Neural progenitor cell (in vitro differentiated cells): ENCODE measurements at regions not wholly inside any gene's neighbourhood (a gene's known extent, or its start where the extent isn't known, plus 50 kb on each side); places are given as distances from the start of the nearest gene placed in this dataset.

Source experiments
- DNase-seq: peaks from one replicate; pipeline ENCODE4 v3.0.0-alpha.2; 2016; ENCODE audit warnings: low spot score
- H2AFZ ChIP-seq: fragments of 200-600 bp; sonication (generic); replicated peaks from 2 replicates; pipeline ENCODE4 v1.6.1; 2016; ENCODE audit warnings: antibody characterized with exemption
- H3F3A ChIP-seq: fragments of 200-600 bp; sonication (generic); 2 replicates; pipeline ENCODE4 v1.6.1; 2016; ENCODE audit warnings: antibody characterized with exemption, low read depth
- H3K27ac ChIP-seq: fragments of 200-600 bp; sonication (generic); 2 replicates; pipeline ENCODE4 v1.5.1; 2016; ENCODE audit warnings: mild to moderate bottlenecking
- H3K27me3 ChIP-seq: fragments of 200-600 bp; sonication (generic); 2 replicates; pipeline ENCODE4 v1.6.1; 2016; ENCODE audit warnings: mild to moderate bottlenecking, moderate library complexity
- H3K36me3 ChIP-seq: fragments of 200-600 bp; sonication (generic); 2 replicates; pipeline ENCODE4 v1.5.1; 2016
- H3K4me1 ChIP-seq: fragments of 200-600 bp; sonication (generic); 2 replicates; pipeline ENCODE4 v1.6.1; 2016; ENCODE audit warnings: mixed run types
- H3K4me2 ChIP-seq: fragments of 200-600 bp; sonication (generic); 2 replicates; pipeline ENCODE4 v1.6.1; 2016
- H3K4me3 ChIP-seq: fragments of 200-600 bp; sonication (generic); 2 replicates; pipeline ENCODE4 v1.5.1; 2016
- H3K79me2 ChIP-seq: fragments of 200-600 bp; sonication (generic); 2 replicates; pipeline ENCODE4 v1.6.1; 2016; ENCODE audit warnings: low read depth
- H3K9ac ChIP-seq: fragments of 200-600 bp; sonication (generic); 2 replicates; pipeline ENCODE4 v1.6.1; 2016
- H3K9me3 ChIP-seq: fragments of 200-600 bp; sonication (generic); 2 replicates; pipeline ENCODE4 v1.5.1; 2016; ENCODE audit warnings: low read depth
- H4K20me1 ChIP-seq: fragments of 200-600 bp; sonication (generic); 2 replicates; pipeline ENCODE4 v1.6.1; 2016; ENCODE audit warnings: low read depth
- H3K27ac Mint-ChIP-seq: 3 replicates; pipeline ENCODE4 v1.8.0; 2021; ENCODE audit warnings: mixed read lengths
- H3K27me3 Mint-ChIP-seq: 2 replicates; pipeline ENCODE4 v1.8.0; 2022; ENCODE audit warnings: low read depth, mild to moderate bottlenecking, inconsistent platforms, moderate library complexity, mixed read lengths; ENCODE audit not compliant: insufficient read depth
- H3K36me3 Mint-ChIP-seq: 3 replicates; pipeline ENCODE4 v1.8.0; 2021; ENCODE audit warnings: mixed read lengths
- H3K4me1 Mint-ChIP-seq: 3 replicates; pipeline ENCODE4 v1.8.0; 2021; ENCODE audit warnings: mixed read lengths
- H3K4me3 Mint-ChIP-seq: 3 replicates; pipeline ENCODE4 v1.8.0; 2021; ENCODE audit warnings: mild to moderate bottlenecking, moderate library complexity, mixed read lengths
- H3K9me3 Mint-ChIP-seq: 3 replicates; pipeline ENCODE4 v1.8.0; 2020; ENCODE audit warnings: mixed read lengths
- CTCF ChIP-seq: fragments of 200-600 bp; sonication (generic); IDR thresholded peaks from 2 replicates; pipeline ENCODE4 v1.5.1; 2017; ENCODE audit warnings: antibody characterized with exemption, mild to moderate bottlenecking
- EZH2 ChIP-seq: fragments of 200-600 bp; sonication (generic); IDR thresholded peaks from 2 replicates; pipeline ENCODE4 v1.6.1; 2017; ENCODE audit warnings: antibody characterized with exemption, mild to moderate bottlenecking, moderate library complexity
- EZH2phosphoT487 ChIP-seq: fragments of 200-600 bp; sonication (generic); IDR thresholded peaks from 2 replicates; pipeline ENCODE4 v1.6.1; 2017; ENCODE audit warnings: antibody characterized with exemption

GRCh38 chr9:107953556-107954125 lies 464.1 kb upstream of the KLF4 start:
- no peaks in the 10 kb centered on the region for H3K36me3 Mint-ChIP-seq
- H3K27me3 ChIP-seq = no peaks in the 10 kb centered on the region
- H3K36me3 ChIP-seq = no peaks in the 10 kb centered on the region
- H3K27me3 Mint-ChIP-seq = peaks cover 5% of the 10 kb centered on the region
- DNase-seq = no peak
- H3K27ac ChIP-seq = no peak overlapping the region
- H3K27ac Mint-ChIP-seq = no peak overlapping the region
- TF ChIP-seq EZH2 (no peak), EZH2phosphoT487 (no peak), CTCF (no peak)
- H3K4me3 Mint-ChIP-seq = no peak overlapping the region
- no peak overlapping the region for H3K4me2 ChIP-seq
- H3F3A ChIP-seq = no peaks in the 10 kb centered on the region
- H3K4me1 ChIP-seq = no peaks in the 10 kb centered on the region
- H3K9me3 Mint-ChIP-seq = peaks cover 11% of the 10 kb centered on the region
- H3K79me2 ChIP-seq = no peaks in the 10 kb centered on the region
- no peaks in the 10 kb centered on the region for H4K20me1 ChIP-seq
- H3K4me3 ChIP-seq = no peak overlapping the region
- no peaks in the 10 kb centered on the region for H3K9me3 ChIP-seq
- no peak overlapping the region for H3K9ac ChIP-seq
- H2AFZ ChIP-seq = no peak overlapping the region
- peaks cover 1% of the 10 kb centered on the region for H3K4me1 Mint-ChIP-seq

GRCh38 chr9:107952773-107953172 lies 463.2 kb upstream of the KLF4 start:
- Histone ChIP-seq H3F3A (no peaks in the 10 kb centered on the region), H3K36me3 (no peaks in the 10 kb centered on the region), H2AFZ (no peak overlapping the region), H3K4me3 (no peak overlapping the region), H3K27me3 (no peaks in the 10 kb centered on the region), H3K79me2 (no peaks in the 10 kb centered on the region), H3K4me2 (no peak overlapping the region), H3K9me3 (no peaks in the 10 kb centered on the region), H3K27ac (no peak overlapping the region), H4K20me1 (no peaks in the 10 kb centered on the region), H3K9ac (no peak overlapping the region), H3K4me1 (no peaks in the 10 kb centered on the region)
- no peaks in the 10 kb centered on the region for H3K36me3 Mint-ChIP-seq
- peaks cover 11% of the 10 kb centered on the region for H3K9me3 Mint-ChIP-seq
- DNase-seq = no peak
- peaks cover 10% of the 10 kb centered on the region for H3K4me1 Mint-ChIP-seq
- TF ChIP-seq CTCF = no peak
- no peak for TF ChIP-seq EZH2
- TF ChIP-seq EZH2phosphoT487 = no peak
- H3K27ac Mint-ChIP-seq = no peak overlapping the region
- no peak overlapping the region for H3K4me3 Mint-ChIP-seq
- peaks cover 2% of the 10 kb centered on the region for H3K27me3 Mint-ChIP-seq

GRCh38 chr9:107951511-107951910 lies 461.9 kb upstream of the KLF4 start:
- no peak overlapping the region for H3K27ac ChIP-seq
- Mint-ChIP-seq H3K36me3 (no peaks in the 10 kb centered on the region), H3K27me3 (peaks cover 2% of the 10 kb centered on the region), H3K4me1 (peaks cover 10% of the 10 kb centered on the region), H3K27ac (no peak overlapping the region), H3K9me3 (peaks cover 11% of the 10 kb centered on the region), H3K4me3 (no peak overlapping the region)
- no peaks in the 10 kb centered on the region for H3K79me2 ChIP-seq
- H3F3A ChIP-seq = no peaks in the 10 kb centered on the region
- no peak overlapping the region for H2AFZ ChIP-seq
- no peaks in the 10 kb centered on the region for H3K27me3 ChIP-seq
- H3K9me3 ChIP-seq = no peaks in the 10 kb centered on the region
- TF ChIP-seq EZH2phosphoT487 (no peak), EZH2 (no peak), CTCF (no peak)
- DNase-seq = no peak
- H3K4me1 ChIP-seq = no peaks in the 10 kb centered on the region
- H3K9ac ChIP-seq = no peak overlapping the region
- no peaks in the 10 kb centered on the region for H4K20me1 ChIP-seq
- no peak overlapping the region for H3K4me3 ChIP-seq
- no peak overlapping the region for H3K4me2 ChIP-seq
- no peaks in the 10 kb centered on the region for H3K36me3 ChIP-seq
